H1 (cell line): ENCODE measurements at regions not wholly inside any gene's neighbourhood (a gene's known extent, or its start where the extent isn't known, plus 50 kb on each side); places are given as distances from the start of the nearest gene placed in this dataset.

Source experiments
- CTCF ChIA-PET: fragments of 300-600 bp; sonication (Branson Sonifier 250); formaldehyde crosslinking; loops from one replicate; lab custom pipeline; 2021; ENCODE audit not compliant: partially characterized antibody; lab: Charles Lee
- POLR2A ChIA-PET: fragments of 300-600 bp; sonication (Branson Sonifier 250); formaldehyde crosslinking; loops from one replicate; lab custom pipeline; 2021; ENCODE audit warnings: inconsistent platforms; ENCODE audit not compliant: partially characterized antibody; lab: Charles Lee
- DNase-seq, 2 experiments: peaks; one replicate each; pipeline versions ENCODE4 v3.0.0 to v3.0.0-alpha.2; 2010 to 2022; ENCODE audit warnings: low spot score in 2 of 2, low read depth in 1 of 2, mixed read lengths in 1 of 2
- FAIRE-seq: peaks from 2 replicates; lab custom pipeline; 2011; peaks lifted over from hg19 to GRCh38; lab: Jason Lieb, UNC
- H2AFZ ChIP-seq: 2 replicates; pipeline ENCODE4 v1.8.1; 2012; ENCODE audit warnings: low read length, inconsistent platforms
- H2AK5ac ChIP-seq: 2 replicates; pipeline ENCODE4 v1.6.1; 2013; ENCODE audit warnings: low read depth, low read length
- H2BK120ac ChIP-seq: replicated peaks from 2 replicates; pipeline ENCODE3; 2013; ENCODE audit warnings: low read depth, low read length, inconsistent platforms
- H2BK12ac ChIP-seq: 2 replicates; pipeline ENCODE4 v1.6.1; 2013; ENCODE audit warnings: low read depth, low read length
- H2BK15ac ChIP-seq: 2 replicates; pipeline ENCODE4 v1.6.1; 2013; ENCODE audit warnings: low read length
- H2BK20ac ChIP-seq: 2 replicates; pipeline ENCODE4 v1.6.1; 2013; ENCODE audit warnings: low read length
- H2BK5ac ChIP-seq: 2 replicates; pipeline ENCODE4 v1.6.1; 2013; ENCODE audit warnings: low read depth, low read length
- H3K14ac ChIP-seq: 2 replicates; pipeline ENCODE4 v1.6.1; 2013; ENCODE audit warnings: inconsistent platforms; ENCODE audit not compliant: insufficient read length
- H3K18ac ChIP-seq: 2 replicates; pipeline ENCODE4 v1.6.1; 2013; ENCODE audit warnings: low read length; ENCODE audit errors: extremely low read depth
- H3K23ac ChIP-seq: 2 replicates; pipeline ENCODE4 v1.6.1; 2013; ENCODE audit warnings: inconsistent platforms; ENCODE audit not compliant: insufficient read length
- H3K23me2 ChIP-seq: 2 replicates; pipeline ENCODE4 v1.6.1; 2013; ENCODE audit warnings: low read depth, low read length
- H3K27ac ChIP-seq: 2 replicates; pipeline ENCODE4 v1.6.1; 2011; ENCODE audit warnings: low read depth, low read length, inconsistent platforms
- H3K27me3 ChIP-seq, 4 experiments: replicated peaks in 1 of 4; 1 replicate in 1 of 4; 2 replicates in 3 of 4; pipeline versions ENCODE4 v1.6.1 to v1.8.1; 2011 to 2013; ENCODE audit warnings: low read length in 3 of 4, mild to moderate bottlenecking in 3 of 4, inconsistent platforms in 2 of 4, mixed read lengths in 2 of 4, moderate library complexity in 1 of 4; ENCODE audit not compliant: control insufficient read depth in 3 of 4, insufficient read depth in 3 of 4; ENCODE audit errors: extremely low read depth in 1 of 4
- H3K36me3 ChIP-seq, 4 experiments: 2 replicates each; pipeline versions ENCODE4 v1.6.1 to v1.8.1; 2011 to 2013; ENCODE audit warnings: mild to moderate bottlenecking in 4 of 4, low read length in 3 of 4, moderate library complexity in 2 of 4, control low read depth in 1 of 4, inconsistent platforms in 1 of 4; ENCODE audit not compliant: insufficient read depth in 4 of 4, control insufficient read depth in 2 of 4
- H3K4ac ChIP-seq: replicated peaks from 2 replicates; pipeline ENCODE3; 2013; ENCODE audit warnings: low read length, low read depth, mixed read lengths, inconsistent platforms; ENCODE audit not compliant: insufficient read length
- H3K4me1 ChIP-seq, 4 experiments: replicated peaks in 1 of 4; 1 replicate in 1 of 4; 2 replicates in 3 of 4; pipeline versions ENCODE4 v1.6.1 to v1.8.1; 2011 to 2013; ENCODE audit warnings: low read length in 3 of 4, inconsistent platforms in 2 of 4, mixed read lengths in 1 of 4; ENCODE audit not compliant: insufficient read depth in 4 of 4, control insufficient read depth in 3 of 4
- H3K4me2 ChIP-seq, 2 experiments: 2 replicates each; pipeline versions ENCODE4 v1.6.1 to v1.8.1; 2011 to 2013; ENCODE audit warnings: low read depth in 2 of 2, low read length in 2 of 2, control low read depth in 1 of 2, inconsistent platforms in 1 of 2, mild to moderate bottlenecking in 1 of 2; ENCODE audit not compliant: insufficient read depth in 1 of 2
- H3K4me3 ChIP-seq, 4 experiments: fragments of 200-600, 300-600 bp in 1 of 4; sonication (generic), shearing (Covaris generic), sonication (Bioruptor Twin) in 1 of 4; 2 replicates each; pipeline versions ENCODE4 v1.5.1 to v1.8.1; 2011 to 2016; ENCODE audit warnings: low read length in 4 of 4, low read depth in 3 of 4, control low read depth in 2 of 4, inconsistent platforms in 2 of 4, mild to moderate bottlenecking in 2 of 4, mixed read lengths in 1 of 4, moderate library complexity in 1 of 4; ENCODE audit not compliant: insufficient read depth in 2 of 4; ENCODE audit errors: extremely low read depth in 1 of 4
- H3K56ac ChIP-seq: replicated peaks from 2 replicates; pipeline ENCODE3; 2013; ENCODE audit warnings: low read depth, mild to moderate bottlenecking, mixed read lengths, low read length, inconsistent platforms; ENCODE audit not compliant: insufficient read length
- H3K79me1 ChIP-seq: 2 replicates; pipeline ENCODE4 v1.6.1; 2013; ENCODE audit warnings: low read depth, low read length, control low read depth
- H3K79me2 ChIP-seq, 2 experiments: 2 replicates each; pipeline versions ENCODE4 v1.6.1 to v1.8.1; 2012 to 2013; ENCODE audit warnings: low read length in 2 of 2, mild to moderate bottlenecking in 2 of 2, inconsistent platforms in 1 of 2; ENCODE audit not compliant: insufficient read depth in 2 of 2, control insufficient read depth in 1 of 2
- H3K9ac ChIP-seq, 4 experiments: replicated peaks in 1 of 4; 1 replicate in 1 of 4; 2 replicates in 3 of 4; pipeline versions ENCODE4 v1.6.1 to v1.8.1; 2011 to 2013; ENCODE audit warnings: low read depth in 3 of 4, low read length in 3 of 4, control low read depth in 2 of 4, mild to moderate bottlenecking in 2 of 4, moderate library complexity in 2 of 4, inconsistent platforms in 1 of 4; ENCODE audit errors: extremely low read depth in 1 of 4
- H3K9me3 ChIP-seq, 2 experiments: 2 replicates each; pipeline versions ENCODE4 v1.6.1 to v1.8.1; 2012 to 2013; ENCODE audit warnings: mild to moderate bottlenecking in 2 of 2, moderate library complexity in 2 of 2, control low read depth in 1 of 2, inconsistent platforms in 1 of 2, low read depth in 1 of 2, low read length in 1 of 2, mixed read lengths in 1 of 2; ENCODE audit not compliant: insufficient read depth in 2 of 2
- H4K20me1 ChIP-seq, 2 experiments: replicated peaks in 1 of 2; 2 replicates each; pipeline versions ENCODE3 to v1.8.1; 2011 to 2013; ENCODE audit warnings: inconsistent platforms in 2 of 2, low read length in 2 of 2, mild to moderate bottlenecking in 1 of 2; ENCODE audit not compliant: insufficient read depth in 2 of 2, control insufficient read depth in 1 of 2
- H4K5ac ChIP-seq: 2 replicates; pipeline ENCODE4 v1.6.1; 2013; ENCODE audit warnings: low read length, low read depth, mixed read lengths, inconsistent platforms; ENCODE audit not compliant: insufficient read length
- H4K8ac ChIP-seq: 2 replicates; pipeline ENCODE4 v1.8.0; 2013; ENCODE audit warnings: mild to moderate bottlenecking, moderate library complexity, low read length, inconsistent platforms; ENCODE audit not compliant: insufficient read depth; ENCODE audit errors: extremely low read depth
- H4K91ac ChIP-seq: replicated peaks from 2 replicates; pipeline ENCODE3; 2013; ENCODE audit warnings: low read length, mixed read lengths, inconsistent platforms; ENCODE audit not compliant: insufficient read length
- BACH1 ChIP-seq: IDR thresholded peaks from 2 replicates; pipeline ENCODE4 v1.6.1; 2012; ENCODE audit warnings: low read length, improper control_type of control experiment
- CTBP2 ChIP-seq: IDR thresholded peaks from 2 replicates; pipeline ENCODE4 v1.7.0; 2011; ENCODE audit warnings: borderline replicate concordance, mild to moderate bottlenecking, moderate library complexity, mixed read lengths, low read length; ENCODE audit not compliant: insufficient read depth, insufficient read length
- JUN ChIP-seq: IDR thresholded peaks from 2 replicates; pipeline ENCODE4 v1.6.1; 2011; ENCODE audit warnings: low read depth, mild to moderate bottlenecking, improper control_type of control experiment, low read length
- JUND ChIP-seq: IDR thresholded peaks from 2 replicates; pipeline ENCODE4 v1.6.1; 2011; ENCODE audit warnings: mild to moderate bottlenecking, improper control_type of control experiment, low read length
- KDM1A ChIP-seq: fragments of 200-600, 300-600 bp; sonication (generic); IDR thresholded peaks from 2 replicates; pipeline ENCODE4 v1.7.1; 2016; ENCODE audit warnings: mild to moderate bottlenecking, low read length, borderline replicate concordance
- KDM4A ChIP-seq: IDR thresholded peaks from one replicate; pipeline ENCODE4 v1.7.1; 2012; ENCODE audit warnings: low read depth, mild to moderate bottlenecking, moderate library complexity, low read length, inconsistent platforms; ENCODE audit not compliant: severe bottlenecking
- MAFK ChIP-seq: IDR thresholded peaks from 2 replicates; pipeline ENCODE4 v1.6.1; 2012; ENCODE audit warnings: low read depth, mild to moderate bottlenecking, improper control_type of control experiment, low read length
- POU5F1 ChIP-seq: IDR thresholded peaks from 2 replicates; pipeline ENCODE4 v1.6.1; 2011; ENCODE audit warnings: low read depth, mild to moderate bottlenecking, low read length, moderate library complexity
- SP1 ChIP-seq: IDR thresholded peaks from 2 replicates; pipeline ENCODE4 v1.6.1; 2011; ENCODE audit warnings: low read depth, low read length
- SRF ChIP-seq: IDR thresholded peaks from 2 replicates; pipeline ENCODE4 v1.6.1; 2011; ENCODE audit warnings: mild to moderate bottlenecking, low read depth, low read length, moderate library complexity
- WGBS, 2 experiments: shearing (Covaris generic) in 1 of 2; methylation state at CpG; one replicate each; pipeline versions ENCODE4 v1.1.6 to v1.1.7; 2013 to 2015; ENCODE audit warnings: low lambda C conversion rate in 2 of 2, mixed read lengths in 2 of 2, inconsistent platforms in 1 of 2, low coverage in 1 of 2, missing lambda C conversion rate in 1 of 2; ENCODE audit not compliant: insufficient replicate concordance in 2 of 2, insufficient coverage in 1 of 2, insufficient read length in 1 of 2; ENCODE audit errors: extremely low coverage in 1 of 2, missing lambda C conversion rate in 1 of 2; 5-methylcytosine and 5-hydroxymethylcytosine counted together
- TF ChIP-seq, protein P1 (sequence below): IDR thresholded peaks from 2 replicates; pipeline ENCODE4 v1.6.1; 2011; ENCODE audit warnings: low read depth, mild to moderate bottlenecking, low read length; ENCODE audit not compliant: insufficient read depth

DNA sequence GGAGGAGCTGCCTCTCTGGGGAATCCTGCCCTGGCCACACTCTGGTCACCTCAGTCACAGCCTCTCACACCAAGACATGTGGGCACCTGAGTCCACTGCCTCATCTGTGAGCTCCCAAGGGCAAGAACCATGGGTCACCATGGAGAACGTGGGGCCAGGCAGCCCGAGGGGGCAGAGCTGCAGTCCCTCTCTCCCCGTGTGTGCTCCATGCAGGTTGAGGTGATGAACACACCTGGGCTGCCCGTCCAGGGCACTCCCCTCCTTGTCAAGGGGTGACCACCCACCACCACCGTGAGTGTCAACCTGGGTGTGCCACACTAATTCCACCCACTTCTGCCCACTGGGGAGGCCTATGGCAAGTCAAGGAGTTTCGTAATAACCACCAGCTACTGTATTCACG, 159.6 kb upstream of the RAB6C start:
- WGBS, 2 experiments, result 92% methylated on average over 7 of the region's 7 CpGs; no CpG with 5 or more reads in 1 of the 2 experiments
- DNase-seq (no peak), FAIRE-seq (no peak)
- no peak overlapping the region for H2AK5ac ChIP-seq
- no peaks in the 10 kb centered on the region for H3K36me3 ChIP-seq
- H2BK20ac ChIP-seq, result no peak overlapping the region
- no peak overlapping the region for H3K9ac ChIP-seq
- H3K4ac ChIP-seq, result no peak overlapping the region
- H3K18ac ChIP-seq, result no peak overlapping the region
- H3K79me2 ChIP-seq, result no peaks in the 10 kb centered on the region
- no peak overlapping the region for H3K4me2 ChIP-seq
- no peak overlapping the region for H2BK5ac ChIP-seq
- no peak overlapping the region for H3K27ac ChIP-seq
- ChIA-PET POLR2A (no interaction called here), CTCF (no interaction called here)
- H2BK120ac ChIP-seq, result no peak overlapping the region
- no peak overlapping the region for H4K91ac ChIP-seq
- no peak overlapping the region for H2AFZ ChIP-seq
- no peak overlapping the region for H4K5ac ChIP-seq
- peaks cover 0 to 2% (median 0%) of the 10 kb centered on the region in 4 experiments; a peak in 1 of 7 replicates for H3K4me1 ChIP-seq
- TF ChIP-seq JUN (no peak), SRF (no peak), SP1 (no peak), KDM4A (no peak), POU5F1 (no peak), KDM1A (no peak), CTBP2 (no peak), JUND (no peak), BACH1 (no peak), MAFK (no peak)
- TF ChIP-seq, protein P1, sequence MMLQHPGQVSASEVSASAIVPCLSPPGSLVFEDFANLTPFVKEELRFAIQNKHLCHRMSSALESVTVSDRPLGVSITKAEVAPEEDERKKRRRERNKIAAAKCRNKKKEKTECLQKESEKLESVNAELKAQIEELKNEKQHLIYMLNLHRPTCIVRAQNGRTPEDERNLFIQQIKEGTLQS, result no peak
- H3K23me2 ChIP-seq, result no peaks in the 10 kb centered on the region
- H3K27me3 ChIP-seq, result no peaks in the 10 kb centered on the region
- H2BK12ac ChIP-seq, result no peak overlapping the region
- no peak overlapping the region for H3K23ac ChIP-seq
- no peak overlapping the region for H3K14ac ChIP-seq
- no peak overlapping the region for H4K8ac ChIP-seq
- H4K20me1 ChIP-seq, result no peaks in the 10 kb centered on the region
- peaks cover 18 to 22% of the 10 kb centered on the region in 2 experiments; a peak in 3 of 4 replicates for H3K9me3 ChIP-seq
- no peak overlapping the region for H3K56ac ChIP-seq
- H2BK15ac ChIP-seq, result no peak overlapping the region
- no peaks in the 10 kb centered on the region for H3K79me1 ChIP-seq
- no peak overlapping the region for H3K4me3 ChIP-seq
